ENCODE measurements at regions not wholly inside any gene's neighbourhood (a gene's known extent, or its start where the extent isn't known, plus 50 kb on each side); places are given as distances from the start of the nearest gene placed in this dataset.

DNA sequence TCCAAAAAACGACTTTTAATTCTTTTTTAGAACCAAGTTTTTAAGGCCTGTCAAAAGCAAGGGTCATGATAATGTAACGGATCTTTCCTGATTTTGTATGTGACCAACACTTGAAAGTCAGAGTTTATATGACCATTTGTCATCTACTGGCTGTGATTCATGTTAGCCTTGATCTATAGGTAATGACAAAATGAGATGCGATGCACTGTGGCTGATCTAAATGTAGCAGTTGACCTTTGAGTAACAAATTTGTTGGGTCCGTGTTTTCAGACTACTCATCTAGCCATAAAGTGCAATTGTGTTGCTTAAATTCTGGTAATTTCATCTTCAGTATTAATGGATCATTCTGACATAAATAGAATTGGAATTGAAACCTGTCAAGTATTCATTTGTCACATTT is 202.5 kb downstream of the PCDH7 start:
- intact Hi-C loops (cut with DNase I) = no loop called here
- no peak for DNase-seq

DNA sequence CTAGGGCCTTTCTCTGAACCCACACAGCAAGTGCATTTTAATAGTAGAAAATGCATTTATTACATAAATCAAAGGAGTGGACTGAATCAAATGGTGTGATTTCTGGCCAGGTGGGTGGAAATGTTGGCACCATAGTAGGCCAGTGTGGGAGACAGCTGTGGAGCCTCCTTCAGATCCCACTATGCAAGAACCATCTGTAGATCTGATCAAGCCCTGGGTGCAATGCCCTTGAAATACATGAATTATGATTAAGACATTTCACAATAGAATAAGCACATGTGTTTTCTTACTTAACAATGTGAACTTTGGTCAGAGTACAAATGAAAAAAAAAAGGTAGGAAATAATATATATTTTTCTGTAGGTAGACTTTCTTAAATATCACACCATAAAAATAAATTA is 204.3 kb downstream of the PCDH7 start:
- intact Hi-C loops (cut with DNase I) = no loop called here
- peak in 1 of 10 donors; percentile 8 for DNase-seq

DNA sequence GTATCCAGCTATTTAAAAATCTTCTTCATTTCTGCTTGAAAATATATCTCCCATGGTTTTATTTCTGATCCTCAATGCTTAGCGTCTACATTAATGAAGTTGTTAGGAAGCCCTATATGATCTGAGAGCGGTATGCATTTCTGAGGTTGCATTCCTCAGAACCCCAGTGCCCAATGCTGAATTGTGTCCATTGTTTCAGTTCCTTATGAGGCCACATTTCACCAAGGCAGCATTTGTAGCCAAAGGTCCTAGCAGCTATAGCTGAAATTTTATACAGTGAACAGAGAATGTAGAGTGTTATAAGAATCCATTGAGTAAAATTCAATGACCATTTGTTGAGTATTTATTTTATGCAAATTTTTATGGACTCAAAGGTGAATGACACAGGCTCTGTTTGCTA is 209.5 kb downstream of the PCDH7 start:
- no peak for DNase-seq
- intact Hi-C loops (cut with DNase I) = no loop called here

DNA sequence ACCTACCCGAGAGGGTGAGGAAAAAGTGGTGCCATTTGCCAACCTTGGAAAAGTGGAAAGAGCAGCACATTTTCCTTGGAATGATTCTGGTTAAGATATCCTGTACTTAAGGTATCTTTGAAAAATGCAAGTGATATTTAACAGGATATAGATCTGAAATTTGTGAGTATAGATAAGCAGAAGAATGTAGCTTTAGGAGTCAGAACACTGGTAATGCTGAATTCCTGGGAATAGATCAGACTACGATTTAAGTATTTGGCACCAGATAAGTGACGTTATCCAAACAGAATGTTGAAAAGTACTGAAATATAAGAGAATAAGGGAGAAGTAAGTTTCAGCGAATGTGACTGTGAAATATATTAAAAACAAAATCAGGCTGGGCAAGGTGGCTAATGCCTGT is 210.1 kb downstream of the PCDH7 start:
- DNase-seq = no peak
- intact Hi-C loops (cut with DNase I) = no loop called here

DNA sequence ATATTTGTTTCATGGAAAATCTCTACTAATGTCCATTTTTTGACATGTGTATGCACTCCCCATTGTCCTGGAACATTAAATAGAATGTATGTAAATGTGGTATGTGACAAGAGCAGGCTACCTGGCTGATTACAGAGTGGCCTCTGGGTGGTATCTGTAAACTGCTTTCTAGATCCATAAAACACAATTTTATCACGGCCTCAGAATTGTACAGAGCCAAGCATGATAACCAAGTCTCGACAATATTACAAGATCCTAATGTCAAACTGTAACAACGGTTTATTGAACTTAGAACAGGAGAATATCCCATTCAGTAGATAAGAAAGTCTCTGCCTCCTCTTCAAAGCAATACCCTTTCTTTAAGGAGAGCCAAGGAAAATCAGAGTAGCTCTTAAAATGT is 212.4 kb downstream of the PCDH7 start:
- DNase-seq = no peak
- intact Hi-C loops (cut with DNase I) = no loop called here

DNA sequence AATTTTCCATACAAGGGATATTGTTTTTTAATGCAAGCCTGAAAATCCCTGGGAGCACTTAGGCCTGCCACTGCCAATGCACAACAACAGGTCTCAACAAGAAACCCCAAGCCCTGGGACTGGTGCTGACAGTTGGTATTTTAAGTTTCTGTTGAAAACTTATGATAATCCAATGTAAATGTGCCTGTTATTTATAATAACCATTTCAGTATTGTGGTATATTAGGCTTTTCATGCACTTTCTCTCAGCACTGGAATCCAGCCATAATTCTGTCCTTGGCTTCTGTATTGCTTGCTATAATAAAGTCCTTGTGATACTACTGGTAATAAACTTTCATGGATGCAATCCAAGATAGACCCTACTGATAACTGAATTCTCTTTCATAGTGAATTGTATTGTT is 218.9 kb downstream of the PCDH7 start:
- intact Hi-C loops (cut with DNase I) = no loop called here
- no peak for DNase-seq

DNA sequence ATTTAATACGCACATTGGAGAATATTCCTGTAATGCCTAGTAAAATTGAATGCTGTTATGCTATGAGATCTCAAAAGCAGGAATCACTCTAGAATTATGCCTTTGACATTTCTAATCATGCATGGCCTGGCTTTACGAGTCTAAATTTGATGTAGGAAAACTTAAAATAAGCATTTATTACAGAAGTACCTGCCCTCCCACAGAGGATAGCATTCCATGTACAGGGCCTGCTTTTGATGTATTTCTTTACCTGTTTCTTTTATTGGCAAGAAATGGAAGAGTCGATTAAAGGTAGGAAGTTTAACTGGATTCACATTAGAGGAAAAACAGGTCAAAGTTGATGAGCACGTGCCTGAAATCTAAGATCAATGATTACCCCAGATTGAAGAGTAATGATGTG is 219.5 kb downstream of the PCDH7 start:
- DNase-seq = no peak
- intact Hi-C loops (cut with DNase I) = no loop called here

DNA sequence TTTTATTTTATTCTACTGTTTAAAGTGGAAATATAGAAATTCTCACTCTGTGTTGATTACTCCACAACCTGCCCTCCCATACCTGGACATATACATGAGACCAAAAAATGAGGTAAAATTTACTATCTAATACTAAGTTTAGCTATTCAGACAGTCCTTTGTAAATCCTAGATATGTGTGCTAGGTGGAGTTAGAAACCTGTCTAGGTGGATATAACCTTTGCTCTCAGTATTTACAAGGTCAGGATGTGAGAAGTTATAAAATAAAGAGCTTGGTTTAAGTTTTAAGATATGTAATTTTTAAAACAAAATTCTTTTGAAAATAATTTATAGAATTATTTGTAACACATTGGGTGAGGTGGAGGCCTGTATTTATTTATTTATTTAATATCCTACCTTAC is 221.5 kb downstream of the PCDH7 start:
- no peak for DNase-seq
- intact Hi-C loops (cut with DNase I) = no loop called here

DNA sequence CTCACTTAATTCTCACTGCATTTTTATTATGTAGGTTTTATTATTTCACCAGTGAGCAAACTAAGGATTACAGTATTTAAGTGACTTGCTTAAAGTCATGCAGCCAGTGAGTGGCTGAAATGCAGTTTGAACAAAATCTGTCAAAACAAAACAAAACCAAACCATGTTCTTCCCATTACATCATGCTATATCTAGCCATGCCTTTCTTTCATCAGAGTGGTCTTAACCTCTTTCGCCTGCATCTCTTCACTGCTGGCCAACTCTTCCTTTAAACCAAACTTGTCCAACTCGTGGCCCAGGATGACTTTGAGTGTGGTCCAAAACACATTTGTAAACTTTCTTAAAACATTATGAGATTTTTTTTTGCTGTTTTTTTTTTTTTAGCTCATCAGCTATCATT is 223.2 kb downstream of the PCDH7 start:
- DNase-seq = no peak
- intact Hi-C loops (cut with DNase I) = no loop called here

DNA sequence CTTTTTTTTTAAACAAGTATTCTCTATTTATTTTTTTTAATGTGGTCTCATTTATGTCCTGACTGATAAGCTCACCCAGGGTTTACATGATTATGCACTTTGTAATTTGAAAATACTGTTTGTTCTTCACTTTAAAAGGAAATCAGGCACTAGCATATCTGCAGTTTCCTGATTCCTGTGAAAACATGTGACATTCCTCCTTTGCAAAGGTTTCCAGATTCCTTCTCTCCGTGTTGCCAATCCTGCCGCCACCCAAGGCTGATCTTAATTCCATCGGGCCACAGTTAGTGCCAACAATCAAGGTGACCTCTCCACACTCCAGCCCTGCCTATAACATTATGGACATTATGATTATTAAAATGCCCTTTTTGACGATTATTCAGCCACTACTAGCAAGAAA is 225.4 kb downstream of the PCDH7 start:
- intact Hi-C loops (cut with DNase I) = no loop called here
- DNase-seq = peak in 1 of 10 donors; percentile 39

DNA sequence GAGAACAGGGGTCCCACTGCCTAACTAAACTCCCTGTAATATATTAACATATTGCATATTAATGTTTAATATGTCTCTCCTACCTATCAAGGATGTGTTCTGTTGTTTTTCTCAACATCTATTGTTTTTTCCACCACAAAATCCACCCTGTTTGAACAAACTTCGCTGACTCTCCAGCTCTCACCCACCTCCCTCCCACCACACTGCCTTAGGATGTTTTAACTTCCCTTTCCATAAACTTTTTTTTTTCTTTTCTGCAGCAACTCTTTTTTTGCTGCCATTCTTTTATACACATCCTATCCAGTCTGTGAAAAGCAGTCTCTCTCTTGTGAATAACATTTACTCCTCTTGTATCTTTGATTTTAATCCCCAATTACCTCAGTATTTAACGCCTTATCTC is 226.1 kb downstream of the PCDH7 start:
- intact Hi-C loops (cut with DNase I) = no loop called here
- no peak for DNase-seq

DNA sequence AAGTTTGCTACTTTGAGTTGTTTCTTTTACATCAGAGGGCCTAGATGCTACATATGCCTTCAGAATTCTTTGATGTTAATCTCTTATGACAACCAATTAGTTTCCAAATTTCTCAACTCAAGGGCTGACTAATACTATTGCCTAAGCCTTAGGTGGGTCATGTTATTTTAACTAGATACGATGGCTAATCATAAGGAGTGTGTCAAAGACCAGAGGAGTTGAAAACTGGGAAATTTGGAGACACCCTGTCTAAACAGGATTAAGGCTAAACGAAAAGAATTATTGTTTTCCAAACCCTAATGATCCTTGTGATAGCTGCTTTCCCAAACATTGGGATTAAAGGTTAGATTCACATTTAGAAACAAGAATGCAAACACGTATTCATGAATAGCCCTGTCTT is 228.5 kb downstream of the PCDH7 start:
- DNase-seq = no peak
- intact Hi-C loops (cut with DNase I) = no loop called here

DNA sequence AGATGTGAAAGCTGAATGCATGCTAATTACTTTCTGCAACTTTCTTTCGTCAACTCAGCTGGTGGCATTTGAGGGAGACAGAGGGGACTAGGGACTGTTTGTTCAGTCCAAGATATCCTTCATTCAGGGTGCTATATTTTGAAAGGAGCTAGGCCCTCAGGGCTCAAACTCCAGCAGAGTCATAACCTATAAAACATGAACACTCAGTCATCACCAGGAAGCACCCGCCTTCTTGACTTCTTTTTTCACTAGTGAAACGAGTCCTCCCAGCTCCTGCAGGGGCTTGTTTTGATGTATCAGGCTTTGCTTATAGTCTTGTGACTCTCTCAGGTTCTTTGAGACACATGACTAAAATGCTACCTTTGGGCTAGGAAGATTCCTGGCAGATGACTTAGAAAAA is 230.6 kb downstream of the PCDH7 start:
- no peak for DNase-seq
- intact Hi-C loops (cut with DNase I) = no loop called here

DNA sequence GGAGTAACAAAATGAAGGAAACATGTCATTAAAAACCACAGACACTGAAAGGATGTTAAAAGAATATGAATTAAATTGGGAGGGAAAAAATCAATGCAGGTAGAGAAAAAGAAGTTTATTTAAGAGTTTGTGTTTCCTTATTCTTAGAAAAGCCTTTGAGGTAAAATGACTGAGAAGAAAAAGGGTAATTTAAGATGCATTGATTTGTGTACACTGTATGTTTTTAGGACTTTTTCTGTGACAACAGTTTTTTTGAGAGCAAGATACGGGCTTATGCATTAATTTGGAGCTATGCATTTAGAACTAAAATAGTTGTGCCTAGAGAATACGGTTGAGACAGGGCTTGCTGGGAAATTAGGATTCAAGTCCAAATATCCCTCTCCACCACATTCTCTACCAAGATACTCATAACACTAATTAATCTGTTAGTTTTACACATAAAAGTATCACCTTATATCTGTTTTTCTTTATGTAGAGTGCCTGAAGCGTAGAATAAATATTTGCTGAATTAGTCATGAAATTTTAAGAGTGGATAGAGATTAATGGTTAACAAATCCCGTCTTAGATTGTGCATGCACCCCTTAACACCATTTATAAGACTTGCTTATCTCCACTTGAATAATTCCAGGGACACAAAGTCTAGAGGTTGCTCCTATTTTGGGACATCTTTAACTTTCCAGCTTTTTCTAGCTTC is 232.5 kb downstream of the PCDH7 start:
- intact Hi-C loops (cut with DNase I) = no loop called here
- DNase-seq = no peak

DNA sequence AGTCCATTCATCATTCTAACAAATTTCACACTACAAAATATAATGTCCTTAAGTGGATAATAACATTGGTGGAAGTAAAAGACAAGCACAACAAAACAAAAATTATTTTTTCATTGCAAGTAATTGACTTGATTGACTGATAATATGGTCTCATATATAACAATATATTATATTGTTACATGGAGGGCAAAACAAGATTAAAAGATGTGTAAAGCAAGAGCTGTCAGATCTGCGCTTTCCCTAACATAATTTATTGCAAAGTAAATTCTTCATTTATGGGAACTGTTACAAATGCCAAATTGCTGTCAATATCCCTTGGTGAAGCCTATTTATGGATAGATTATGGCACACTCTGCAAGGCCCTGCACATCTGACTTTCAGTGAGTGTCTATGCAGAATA is 233.6 kb downstream of the PCDH7 start:
- DNase-seq = no peak
- intact Hi-C loops (cut with DNase I) = no loop called here

DNA sequence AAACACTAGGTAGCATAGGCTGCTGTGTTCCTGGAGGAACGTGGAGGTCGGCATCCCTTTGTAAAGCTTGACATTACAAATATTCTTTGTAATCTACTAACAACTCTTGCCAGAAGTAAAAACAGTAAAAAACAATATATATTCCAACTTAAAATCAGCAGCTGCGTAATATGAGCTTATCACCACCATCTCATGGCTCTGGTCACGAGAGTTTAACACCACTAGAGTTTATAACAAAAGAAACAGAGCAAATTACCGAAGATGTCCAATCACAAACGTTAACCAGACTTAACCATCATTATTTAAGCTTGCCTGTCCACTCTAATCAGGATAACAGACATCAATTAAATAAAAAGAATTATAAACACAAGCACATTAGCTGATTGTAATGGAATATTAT is 236.7 kb downstream of the PCDH7 start:
- intact Hi-C loops (cut with DNase I) = no loop called here
- no peak for DNase-seq

DNA sequence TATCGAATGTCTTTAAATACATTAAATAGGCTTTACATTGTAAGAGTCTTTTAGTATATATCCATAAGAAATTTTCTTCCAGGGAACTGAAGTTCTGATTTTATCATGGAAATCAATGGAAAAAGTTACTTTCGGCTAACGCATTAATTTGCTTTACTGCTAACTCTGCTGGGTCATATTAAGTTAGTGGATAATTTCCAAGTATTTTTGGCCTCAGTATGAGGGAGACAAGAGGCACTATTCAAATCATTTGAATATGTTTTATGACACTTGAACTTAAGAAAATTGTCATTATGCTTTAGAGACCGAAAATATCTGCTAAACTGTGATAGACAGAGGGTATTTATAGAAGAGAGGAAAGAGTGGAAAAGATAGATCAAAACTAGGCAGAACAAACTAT is 237.5 kb downstream of the PCDH7 start:
- DNase-seq = no peak
- intact Hi-C loops (cut with DNase I) = no loop called here

DNA sequence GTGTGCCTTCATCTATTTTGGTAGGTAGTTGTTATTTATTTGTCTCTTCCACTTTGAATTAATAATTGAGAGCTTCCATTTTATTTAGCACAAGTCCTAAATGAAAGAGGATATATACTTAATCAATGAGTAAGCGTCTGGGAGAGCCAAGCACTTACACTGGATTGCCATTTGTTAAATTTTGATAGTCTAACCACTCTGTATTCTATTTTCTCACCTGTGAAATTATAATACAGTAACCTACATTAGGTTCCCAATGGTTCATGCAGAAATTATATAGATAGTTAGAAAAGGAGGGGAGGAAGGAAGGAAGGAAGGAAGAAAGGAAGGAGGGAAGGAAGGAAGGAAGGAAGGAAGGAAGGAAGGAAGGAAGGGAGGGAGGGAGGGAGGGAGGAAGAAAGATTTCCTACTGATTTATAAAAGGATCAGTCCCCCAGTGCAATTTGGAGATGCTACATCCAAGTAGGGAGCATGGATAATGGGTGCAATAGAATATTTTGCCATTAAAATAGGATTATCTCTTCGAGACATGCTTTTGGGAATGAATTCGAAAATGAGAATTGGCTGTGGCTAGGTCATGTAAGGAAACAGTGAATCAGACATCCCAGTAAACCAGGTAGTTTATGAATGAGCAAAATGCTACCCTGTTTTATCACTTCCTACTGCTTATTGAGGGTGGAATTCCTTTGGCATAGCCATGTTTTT is 239.8 kb downstream of the PCDH7 start:
- no peak for DNase-seq
- intact Hi-C loops (cut with DNase I) = no loop called here

DNA sequence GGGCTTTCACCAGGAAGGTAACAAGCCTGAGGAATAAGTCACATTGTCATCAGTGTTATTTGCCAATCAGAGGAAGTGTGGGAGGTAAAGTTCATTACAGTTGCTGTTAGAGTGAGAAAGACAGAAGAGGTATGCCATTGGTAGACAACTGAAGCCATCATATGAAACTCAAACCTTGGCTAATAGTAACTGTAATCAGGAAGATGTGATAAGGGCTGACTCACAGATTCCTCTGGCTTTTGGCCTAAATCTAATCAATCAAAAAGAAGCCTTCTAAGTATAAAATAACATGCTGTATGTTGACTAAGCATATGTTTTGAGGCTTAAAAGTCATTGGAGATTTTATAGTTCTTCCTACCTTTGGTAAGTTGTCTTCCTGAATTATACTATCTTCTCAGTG is 242.8 kb downstream of the PCDH7 start:
- intact Hi-C loops (cut with DNase I) = no loop called here
- DNase-seq = no peak

DNA sequence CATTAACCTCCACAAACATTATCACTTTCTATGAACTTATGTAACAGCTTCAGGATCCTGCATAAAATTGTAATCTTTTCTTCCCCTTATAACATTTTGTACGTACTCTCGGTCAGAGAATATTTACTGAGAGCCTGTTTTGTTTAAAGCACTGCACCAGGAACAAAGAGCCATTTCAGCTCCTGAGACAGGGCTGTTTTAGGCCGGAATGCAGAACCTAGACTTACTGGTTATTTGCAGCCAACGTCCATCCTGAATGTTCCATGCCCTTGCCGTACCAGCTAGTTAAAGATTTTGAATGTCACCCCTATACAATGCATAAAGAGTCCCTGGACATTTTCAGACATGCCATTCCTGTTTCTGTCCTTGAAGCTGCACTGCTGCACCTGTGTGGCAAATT is 248.8 kb downstream of the PCDH7 start:
- no peak for DNase-seq
- intact Hi-C loops (cut with DNase I) = no loop called here

DNA sequence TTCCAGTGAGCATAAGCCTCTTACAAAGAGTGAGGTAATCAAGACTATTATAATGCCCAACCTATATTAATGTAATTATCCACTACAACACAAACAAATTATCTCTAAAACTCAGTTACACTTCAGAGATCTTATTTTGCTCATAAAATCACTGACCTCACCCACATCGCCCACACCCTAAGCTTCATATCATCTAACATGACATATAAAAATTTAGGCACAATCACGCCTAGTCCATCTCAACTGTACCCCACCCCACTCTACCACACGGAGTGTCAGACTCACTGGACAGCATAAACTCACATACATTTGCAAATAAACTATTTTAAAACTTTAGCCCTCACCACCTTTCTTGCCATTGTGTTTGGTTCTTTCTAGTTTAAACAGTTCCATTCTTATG is 252.4 kb downstream of the PCDH7 start:
- no peak for DNase-seq
- intact Hi-C loops (cut with DNase I) = no loop called here

DNA sequence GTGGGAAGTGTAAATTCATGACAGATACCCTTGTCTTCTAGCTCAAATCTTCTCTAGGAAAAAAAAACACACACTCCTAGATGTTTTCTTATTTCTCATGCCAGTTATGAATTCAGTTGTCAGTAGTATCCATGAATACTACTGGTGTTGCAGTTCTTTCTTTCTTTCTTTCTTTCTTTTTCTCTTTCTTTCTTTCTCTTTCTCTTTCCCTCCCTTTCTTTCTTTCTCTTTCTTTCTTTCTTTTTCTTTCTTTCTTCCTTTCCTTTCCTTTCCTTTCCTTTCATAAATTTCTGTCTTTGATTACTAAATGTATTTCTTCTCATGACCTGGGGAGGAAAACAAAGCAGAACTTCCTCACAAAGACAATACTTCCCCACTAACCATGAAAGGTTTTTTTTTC is 253.8 kb downstream of the PCDH7 start:
- no peak for DNase-seq
- intact Hi-C loops (cut with DNase I) = no loop called here

DNA sequence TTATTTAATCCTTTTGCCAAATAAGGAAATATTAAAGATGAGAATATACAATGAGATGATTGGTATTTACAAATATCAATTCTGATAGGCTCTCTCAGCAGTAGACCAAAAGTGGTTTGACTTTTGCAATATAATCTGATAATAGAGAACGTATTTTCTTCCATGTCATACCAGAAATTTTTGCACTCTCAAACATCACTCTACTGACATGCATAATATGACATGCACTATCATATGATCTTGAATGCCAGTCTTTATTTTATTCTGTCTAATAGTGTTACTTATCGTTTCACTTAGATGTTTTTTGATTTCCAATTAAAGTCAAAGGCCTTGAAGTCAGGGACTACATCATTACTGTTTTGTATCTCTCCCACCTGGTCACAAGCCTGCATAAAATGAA is 259.2 kb downstream of the PCDH7 start:
- intact Hi-C loops (cut with DNase I) = no loop called here
- no peak for DNase-seq
